ENCODE measurements at regions not wholly inside any gene's neighbourhood (a gene's known extent, or its start where the extent isn't known, plus 50 kb on each side); places are given as distances from the start of the nearest gene placed in this dataset.
"Not testable (repeated sequence)": the region's sequence is repeated elsewhere in the genome, so short reads cannot be mapped to it uniquely, and the experiment has no call there.

DNA sequence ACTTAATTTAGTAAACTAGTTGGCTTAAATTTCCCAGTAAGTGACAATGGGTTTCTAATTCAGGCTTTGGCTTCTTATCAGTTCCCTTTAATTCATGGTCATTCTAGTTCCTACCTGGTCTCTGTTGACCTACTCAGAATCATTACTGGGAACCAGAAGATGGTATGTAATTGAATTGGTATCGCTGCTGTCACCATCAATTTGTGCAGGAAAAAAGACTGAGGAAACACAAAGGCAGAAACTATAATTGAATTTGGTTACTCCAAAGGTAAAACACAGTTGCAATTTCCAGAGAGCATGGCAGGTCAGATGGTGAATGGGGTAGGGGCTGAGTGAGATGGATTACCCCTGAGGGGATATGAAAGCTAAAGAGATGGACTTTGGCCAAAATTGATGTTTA lies 226.5 kb upstream of the GAP43 start:
- DNase-seq (ENCODE audit: low spot score): no peak

DNA sequence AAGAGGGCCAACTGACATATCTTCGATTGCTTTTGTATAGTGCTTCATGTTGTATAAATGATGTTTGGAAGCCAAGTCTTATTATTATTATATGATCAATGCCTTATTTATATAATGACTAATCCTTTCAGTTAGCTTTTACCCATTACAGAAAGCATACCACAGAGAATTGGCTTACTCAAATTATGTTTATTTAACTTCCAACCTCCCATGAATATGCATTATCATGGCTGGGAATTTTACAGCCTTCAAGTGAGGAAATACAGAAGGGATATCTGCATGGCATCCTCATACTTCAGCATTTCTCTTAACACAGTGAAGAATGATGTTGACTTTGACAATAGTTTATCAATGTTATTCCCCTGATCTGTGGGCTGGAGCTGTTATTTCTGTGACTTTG lies 225.9 kb upstream of the GAP43 start:
- no peak for DNase-seq (ENCODE audit: low spot score)

DNA sequence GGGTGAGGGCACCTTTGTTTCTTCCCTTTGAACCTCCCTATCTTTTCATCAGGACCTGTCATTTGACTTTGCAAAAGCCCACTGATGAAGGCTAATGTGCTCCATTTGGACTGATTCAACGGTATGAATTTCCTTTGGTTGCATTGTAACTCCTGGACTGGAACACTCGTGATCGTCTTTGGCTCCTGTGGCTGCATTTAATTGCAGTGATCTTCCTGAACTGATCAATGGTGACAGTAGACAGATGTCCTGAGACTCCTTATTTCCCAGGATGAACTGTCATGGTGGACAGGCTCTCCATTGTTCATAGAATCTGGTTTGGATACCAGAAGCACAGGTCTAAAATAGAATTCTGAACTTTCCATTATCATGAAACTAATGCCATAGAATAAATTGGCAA lies 224.8 kb upstream of the GAP43 start:
- no peak for DNase-seq (ENCODE audit: low spot score)

DNA sequence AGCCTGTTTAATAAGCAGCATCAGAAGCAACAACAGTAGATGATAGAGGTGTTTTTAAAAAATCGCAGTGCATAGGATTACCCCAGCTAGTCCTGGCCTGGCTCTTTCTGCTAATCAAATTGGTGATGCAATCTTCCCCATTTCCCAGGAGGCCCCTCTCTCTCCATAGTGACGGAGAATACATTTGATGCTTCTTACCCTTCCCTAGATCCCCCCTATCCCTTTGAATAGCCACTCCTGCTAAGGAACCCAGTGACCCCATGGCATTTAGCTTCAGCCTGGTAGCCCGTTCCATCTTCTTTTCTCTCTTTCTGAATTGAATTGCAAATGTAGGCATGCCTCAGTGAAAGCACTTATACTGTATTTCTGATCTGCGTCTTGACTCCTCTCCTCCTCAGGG lies 223.6 kb upstream of the GAP43 start:
- DNase-seq (ENCODE audit: low spot score): no peak

DNA sequence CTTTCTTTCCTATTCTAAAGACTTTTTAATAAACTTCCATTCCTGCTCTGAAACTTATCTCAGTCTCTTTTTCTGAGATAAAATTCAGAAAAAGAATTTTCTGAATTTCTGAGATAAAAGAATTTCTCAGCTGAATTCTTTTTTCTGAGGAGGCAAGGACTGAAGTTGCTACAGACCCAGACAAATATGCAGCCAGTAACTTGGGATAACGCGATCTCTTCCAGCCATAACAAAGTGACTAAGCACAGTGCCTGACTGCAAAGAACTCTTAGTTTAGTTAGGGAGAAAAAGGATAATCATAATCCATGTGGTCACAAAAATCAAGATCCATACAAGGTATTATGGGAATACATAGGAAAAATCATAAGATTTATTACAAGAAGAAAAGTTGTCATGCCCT lies 222.0 kb upstream of the GAP43 start:
- DNase-seq (ENCODE audit: low spot score): no peak

DNA sequence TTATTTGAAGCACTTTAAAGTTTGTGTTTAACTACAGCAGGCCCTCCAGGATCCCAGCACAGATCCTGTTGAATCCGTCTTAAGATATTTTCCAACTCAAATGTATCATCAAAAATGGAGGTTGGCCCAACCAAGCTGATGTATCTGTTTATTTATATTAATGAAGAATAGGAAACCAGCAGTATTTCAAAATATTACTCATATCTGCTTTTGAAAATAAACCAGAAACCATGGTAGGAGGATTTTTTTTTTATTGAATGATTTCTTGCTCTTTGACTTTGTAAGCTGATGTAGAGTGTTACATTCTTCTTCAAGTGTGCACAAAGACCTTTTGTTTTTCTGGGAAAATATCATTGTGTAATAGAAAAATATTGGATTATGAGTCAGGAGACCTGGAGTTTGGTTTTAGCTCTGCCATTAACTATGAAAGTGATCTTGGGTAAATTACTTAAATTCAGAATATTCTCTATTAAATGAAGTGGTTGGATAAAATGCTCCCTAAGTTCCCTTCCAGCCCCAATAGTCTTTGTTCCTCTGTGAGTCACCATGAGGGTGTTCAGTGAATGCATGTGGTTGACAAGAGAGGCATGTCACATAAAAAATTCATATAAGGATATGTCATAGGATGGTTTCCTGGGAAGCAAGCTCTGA lies 221.3 kb upstream of the GAP43 start:
- DNase-seq (ENCODE audit: low spot score): no peak

DNA sequence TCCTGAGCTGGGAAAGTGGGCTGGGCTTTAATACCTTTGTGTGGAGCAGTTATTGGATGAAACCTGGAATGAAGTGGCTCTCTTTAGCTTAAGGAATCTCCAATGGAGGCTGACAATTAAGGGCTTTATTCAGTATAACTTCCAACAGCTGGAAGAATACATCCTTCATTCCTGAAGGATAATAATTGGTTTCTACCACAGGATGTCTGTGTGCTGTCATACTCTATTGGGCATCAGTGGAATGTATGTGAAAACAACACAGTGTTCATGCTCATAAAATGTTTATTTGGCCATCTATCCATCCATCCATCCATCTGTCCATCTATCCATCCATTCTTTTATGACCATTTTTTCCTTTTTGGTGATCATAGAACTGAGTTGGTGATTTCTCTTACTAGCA lies 220.7 kb upstream of the GAP43 start:
- no peak for DNase-seq (ENCODE audit: low spot score)

DNA sequence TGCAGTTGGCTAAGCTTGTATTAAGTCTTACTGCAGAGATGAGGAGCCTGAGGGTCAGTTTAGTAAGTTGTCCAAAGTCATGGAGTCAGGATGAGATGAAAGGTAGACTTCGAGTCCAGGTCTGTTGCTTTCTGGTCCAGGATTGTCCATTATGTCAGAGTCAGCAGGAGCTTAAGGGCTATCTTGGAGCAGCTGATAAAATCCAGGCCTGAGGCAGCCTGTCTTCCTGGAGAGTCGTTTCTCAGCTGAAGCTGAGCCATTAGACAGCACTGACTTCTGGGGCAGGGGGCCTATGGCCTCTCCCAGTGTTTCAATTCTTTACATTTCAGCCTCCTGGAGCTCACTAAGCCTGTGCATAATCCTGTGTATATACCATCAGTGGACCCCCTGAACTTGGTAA lies 219.5 kb upstream of the GAP43 start:
- no peak for DNase-seq (ENCODE audit: low spot score)

DNA sequence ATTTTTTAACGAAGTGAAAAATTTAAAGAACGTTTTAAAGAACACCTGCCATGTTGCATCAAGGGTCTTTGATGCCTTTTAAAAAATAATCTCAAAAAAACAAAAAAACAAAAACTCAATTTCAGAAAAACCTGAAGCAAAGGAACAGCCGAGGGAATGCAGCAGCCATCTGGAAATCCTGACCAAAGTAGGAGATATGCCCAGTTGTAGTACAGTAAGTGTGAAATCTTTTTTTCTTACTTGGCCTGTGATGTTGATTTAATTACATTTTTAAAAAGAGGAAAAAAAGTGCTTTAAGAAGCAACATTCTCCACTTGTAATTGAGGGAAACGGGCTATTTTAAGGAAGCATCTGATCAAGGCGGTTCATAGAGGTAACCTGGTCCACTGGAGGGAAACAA lies 213.7 kb upstream of the GAP43 start:
- no peak for DNase-seq (ENCODE audit: low spot score)

DNA sequence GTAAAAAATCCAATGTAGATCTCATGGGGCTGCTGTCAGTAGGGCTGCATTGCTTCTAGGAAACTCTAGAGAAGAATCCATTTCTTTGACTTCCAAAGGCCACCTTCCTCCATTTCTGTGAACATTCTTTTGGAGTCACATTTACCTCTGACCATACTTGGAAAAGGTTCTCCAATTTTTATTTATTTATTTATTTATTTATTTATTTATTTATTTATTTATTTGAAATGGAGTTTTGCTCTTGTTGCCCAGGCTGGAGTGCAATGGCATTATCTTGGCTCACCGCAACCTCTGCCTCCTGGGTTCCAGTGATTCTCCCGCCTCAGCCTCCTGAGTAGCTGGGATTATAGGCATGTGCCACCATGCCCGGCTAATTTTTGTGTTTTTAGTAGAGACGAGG lies 208.7 kb upstream of the GAP43 start:
- DNase-seq (ENCODE audit: low spot score): not testable (repeated sequence)

DNA sequence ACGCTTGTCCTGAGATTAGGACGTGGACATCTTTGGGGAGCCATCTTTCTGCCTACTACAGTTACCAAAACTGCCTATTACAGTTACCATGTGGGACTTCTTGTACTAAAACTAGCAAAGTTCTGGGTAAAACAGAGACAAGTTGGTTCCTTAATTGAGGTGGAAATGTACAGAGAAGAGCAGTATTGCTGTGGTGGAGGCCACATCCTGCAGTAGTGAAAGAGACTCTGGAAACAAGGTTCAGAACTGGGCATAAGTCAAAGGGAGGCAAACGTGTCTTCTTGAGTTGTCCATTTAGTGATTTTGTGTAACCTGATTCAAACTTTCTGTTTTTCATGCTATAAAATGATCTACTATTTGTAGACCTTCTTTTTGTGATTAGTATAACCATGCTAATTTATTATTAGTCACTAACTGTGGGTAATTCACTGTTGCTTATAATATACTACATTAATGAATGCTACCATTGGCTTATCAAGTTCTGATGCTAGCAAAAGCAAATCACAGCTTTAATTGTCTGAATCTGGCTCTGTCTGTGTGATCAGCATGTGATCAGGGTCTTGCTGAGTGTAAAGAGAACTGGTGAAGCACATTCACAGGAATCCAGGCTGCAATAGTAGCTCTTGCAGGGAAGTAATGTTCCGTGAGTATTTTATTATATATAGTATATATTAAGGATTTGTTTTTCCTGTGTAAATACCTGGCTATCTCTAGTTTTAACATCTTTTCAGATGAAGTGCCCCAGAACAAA lies 207.9 kb upstream of the GAP43 start:
- no peak for DNase-seq (ENCODE audit: low spot score)

DNA sequence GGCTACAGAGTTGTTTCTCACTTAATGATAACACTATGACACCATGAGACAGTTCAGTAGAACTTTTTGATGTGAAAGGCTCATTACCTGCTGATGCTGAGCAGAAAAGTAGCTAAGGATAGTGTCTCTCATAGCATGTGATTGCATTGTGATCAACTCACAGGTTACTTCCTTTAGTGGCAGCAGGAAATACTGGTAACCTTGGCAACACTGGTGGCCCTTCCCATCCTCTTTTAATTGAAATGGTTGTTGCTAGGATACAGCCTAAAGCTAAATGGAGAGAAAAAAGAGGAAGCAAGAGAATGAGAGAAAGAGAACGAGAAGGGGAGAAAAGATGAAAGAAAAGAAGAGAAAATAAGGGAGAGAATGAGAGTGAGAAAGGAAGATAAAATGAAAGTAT lies 204.7 kb upstream of the GAP43 start:
- no peak for DNase-seq (ENCODE audit: low spot score)

DNA sequence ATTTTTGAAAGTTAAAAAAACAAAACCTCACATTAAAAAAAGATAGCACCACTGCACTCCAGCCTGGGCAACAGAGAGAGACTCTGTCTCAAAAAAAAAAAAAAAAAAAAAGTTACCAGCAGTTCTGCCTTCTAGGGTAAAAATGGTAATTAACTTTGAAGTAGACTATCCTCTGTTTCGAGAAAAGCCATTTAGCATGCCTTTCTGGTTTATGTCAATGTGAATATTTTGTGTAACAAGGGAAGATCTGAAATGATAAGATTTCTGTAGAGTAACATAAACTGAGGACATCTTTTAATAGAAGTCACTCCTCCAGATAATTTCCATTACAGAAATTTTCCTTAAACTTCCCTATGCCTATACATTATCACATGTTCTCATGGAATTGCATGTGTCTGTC lies 203.2 kb upstream of the GAP43 start:
- no peak for DNase-seq (ENCODE audit: low spot score)

DNA sequence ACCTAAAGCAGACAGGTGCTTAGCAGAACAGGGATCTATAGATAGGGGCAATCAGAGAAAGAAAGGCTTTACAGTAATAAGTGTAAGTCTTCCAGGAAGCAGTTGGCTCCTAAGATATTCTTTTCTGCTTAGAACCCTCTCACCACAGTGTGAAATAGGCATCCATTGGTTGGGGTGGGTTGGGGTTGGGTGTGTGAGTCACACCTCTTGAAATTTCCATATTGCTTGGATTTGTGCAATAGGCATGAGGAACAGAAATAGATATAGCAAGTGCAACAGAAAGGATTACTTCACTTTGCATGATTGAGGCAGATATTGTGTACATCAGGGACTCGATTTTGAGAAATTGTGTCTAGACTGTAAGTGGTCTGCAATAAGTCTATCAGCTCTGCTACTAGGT lies 200.1 kb upstream of the GAP43 start:
- DNase-seq (ENCODE audit: low spot score): no peak

DNA sequence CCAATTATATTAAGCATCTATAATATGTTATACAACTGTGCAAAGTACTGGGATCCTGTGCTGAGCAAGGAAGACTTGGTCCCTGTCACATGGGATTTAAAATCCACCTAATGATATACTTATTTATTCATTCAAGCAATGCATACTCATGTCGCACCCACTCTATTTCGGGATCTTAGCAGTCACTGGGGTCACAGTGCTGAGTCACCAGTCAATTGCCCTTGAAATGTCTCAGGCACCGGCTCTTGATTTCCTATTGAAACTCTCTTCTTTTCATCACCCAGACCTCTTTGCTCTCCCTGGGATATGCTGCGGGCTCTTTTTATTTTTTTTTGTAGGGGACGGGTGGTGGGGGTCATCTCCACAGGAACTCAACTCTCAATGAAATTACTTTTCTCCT lies 194.5 kb upstream of the GAP43 start:
- DNase-seq (ENCODE audit: low spot score): no peak

DNA sequence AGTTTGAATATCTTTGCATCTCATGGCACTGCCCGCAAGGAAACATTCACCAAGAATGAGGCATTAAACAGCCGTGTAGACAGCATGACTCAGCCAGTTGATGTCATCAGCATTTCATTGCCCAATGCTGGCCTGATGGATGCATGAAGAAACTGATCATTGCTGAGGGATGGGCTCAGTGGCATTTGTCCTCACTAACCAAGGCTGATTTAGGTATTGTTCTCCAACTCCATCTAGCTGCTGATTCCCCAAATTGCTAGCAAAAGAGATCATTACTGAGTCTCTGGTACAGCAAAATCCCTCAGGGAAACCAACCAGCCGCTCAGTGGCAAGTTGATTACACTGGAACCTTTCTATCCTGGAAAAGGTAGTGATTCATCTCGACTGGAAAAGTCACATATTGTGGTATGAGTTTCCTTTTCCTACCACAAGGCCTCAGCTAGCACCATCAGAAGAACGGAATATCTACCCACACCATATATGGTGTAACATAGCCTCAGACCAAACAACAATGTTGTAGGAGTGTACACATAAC lies 186.5 kb upstream of the GAP43 start:
- DNase-seq (ENCODE audit: low spot score): no peak

DNA sequence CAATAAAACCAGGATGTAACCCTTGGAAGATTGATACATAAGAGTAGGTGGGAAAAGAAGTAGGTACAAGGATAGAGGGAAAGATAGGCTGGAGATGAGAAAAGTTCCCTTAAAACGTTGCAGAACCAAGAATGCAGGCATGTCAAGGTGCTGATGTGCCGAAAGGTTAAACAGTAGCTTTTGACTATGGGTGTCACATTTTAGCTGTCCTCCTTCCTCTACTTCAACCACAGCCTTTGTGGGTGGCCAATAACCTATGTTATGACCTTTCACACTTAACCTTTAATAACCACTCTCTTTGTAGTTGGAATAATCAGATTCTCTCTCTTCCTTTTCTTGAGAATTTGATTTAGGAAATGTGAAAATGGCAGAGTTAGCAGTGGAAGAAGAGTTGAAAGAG lies 184.5 kb upstream of the GAP43 start:
- no peak for DNase-seq (ENCODE audit: low spot score)

DNA sequence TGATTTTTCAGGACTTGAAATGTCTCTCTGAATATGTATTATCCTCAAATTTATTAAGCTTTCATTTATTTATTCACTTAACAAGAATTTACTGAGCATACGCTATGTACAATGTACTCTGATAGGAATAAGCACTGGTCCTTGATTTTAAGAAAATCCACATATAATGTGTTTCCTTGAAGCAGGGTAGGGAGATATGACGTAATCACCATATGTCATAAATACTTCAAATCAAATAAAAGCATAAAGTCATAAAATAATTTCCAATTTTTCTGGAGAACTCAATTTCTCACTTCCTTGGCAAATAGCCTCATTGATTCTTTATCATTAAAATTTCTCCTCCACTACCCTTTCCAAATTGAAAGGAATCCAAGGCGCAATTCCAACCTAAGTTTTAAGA lies 177.8 kb upstream of the GAP43 start:
- no peak for DNase-seq (ENCODE audit: low spot score)

DNA sequence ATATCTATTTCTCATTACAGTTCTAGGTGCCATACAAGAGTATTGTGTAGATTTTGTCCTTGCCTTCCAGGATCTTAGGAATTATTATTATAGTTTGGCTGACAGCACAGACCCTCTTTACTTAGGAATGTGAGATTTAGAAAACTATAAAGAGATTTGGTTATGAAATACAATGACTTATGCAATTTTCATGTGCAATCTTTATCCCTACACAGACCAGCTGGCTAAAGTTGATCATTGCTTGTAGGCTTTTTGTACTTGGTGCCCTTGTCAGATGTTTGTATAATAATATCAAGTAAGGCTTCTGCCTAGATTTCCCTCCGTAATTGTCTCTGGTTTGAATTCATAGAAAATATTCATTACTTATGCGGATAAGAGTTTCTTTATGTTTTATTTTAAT lies 174.5 kb upstream of the GAP43 start:
- DNase-seq (ENCODE audit: low spot score): no peak

DNA sequence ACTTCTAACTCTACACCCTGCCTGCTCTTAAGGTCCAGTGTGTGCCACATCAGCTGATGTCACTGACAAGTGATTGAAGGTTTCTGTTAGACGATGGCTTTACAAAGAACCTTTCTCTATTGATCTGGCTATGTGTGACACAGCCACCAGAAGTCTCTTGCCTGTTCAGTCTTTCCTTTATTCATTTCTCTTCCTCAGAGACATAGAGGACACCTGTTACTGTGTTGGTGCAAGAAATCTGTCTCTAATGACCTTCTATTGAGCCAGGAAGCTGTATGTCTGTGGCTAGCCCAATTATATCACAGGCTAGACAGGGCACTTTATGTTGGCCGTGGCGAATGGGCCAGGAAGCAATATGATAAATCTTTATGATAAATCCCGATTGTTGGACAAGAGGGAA lies 173.3 kb upstream of the GAP43 start:
- DNase-seq (ENCODE audit: low spot score): no peak

DNA sequence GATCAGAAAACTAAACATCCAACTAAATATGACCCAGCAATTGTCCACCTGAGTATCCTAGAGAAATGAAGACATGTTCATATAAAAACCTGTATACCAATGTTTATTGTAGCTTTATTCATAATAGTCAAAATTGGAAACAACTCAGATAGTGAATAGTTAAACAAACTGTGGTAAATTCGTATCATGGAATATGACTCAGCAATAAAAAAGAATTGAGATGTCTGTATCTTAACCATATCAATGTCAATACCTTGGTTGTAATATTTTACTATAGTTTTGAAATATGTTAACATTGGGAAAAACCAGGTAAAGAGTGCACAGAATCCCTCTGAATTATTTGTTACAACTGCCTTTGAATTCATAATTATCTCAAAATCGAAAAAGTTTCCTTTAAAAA lies 159.3 kb upstream of the GAP43 start:
- no peak for DNase-seq (ENCODE audit: low spot score)

DNA sequence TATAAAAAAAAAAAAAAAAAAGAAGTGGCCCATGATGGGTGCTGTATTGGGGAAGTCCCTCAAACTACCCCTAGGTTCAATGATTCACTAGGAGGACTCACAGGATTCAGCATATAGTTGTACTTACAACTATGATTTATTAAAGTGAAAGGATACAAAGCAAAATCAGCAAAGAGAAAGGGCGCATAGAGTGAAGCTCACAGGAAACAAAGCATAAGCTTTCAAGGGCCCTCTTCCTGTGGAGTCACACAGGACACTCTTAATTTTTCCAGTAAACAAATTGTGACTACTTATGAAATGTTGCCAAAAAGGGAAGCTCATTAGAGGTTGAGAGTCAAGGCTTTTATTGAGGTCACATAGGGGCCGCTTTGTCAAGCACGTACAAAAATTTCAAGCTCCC lies 153.7 kb upstream of the GAP43 start:
- DNase-seq (ENCODE audit: low spot score): no peak

DNA sequence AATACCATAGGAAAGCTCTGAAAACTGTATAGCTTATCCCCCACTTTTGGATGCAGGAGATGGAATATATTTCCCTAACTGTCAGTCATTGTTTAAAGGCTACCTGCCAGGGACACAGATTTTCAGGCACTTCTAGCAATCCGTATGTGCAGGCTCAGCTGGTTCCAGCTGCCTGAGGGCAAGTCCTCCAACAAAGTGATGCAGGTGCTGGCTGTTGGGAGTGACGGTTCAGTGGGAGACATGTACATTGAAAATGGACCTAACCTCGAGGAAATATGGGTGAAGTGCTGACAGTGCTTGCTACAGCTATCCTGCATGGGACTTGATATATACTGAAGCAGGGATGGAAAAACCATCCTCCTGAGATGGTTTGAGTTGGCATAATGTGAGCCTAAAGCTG lies 153.1 kb upstream of the GAP43 start:
- no peak for DNase-seq (ENCODE audit: low spot score)
